ENCODE measurements at regions not wholly inside any gene's neighbourhood (a gene's known extent, or its start where the extent isn't known, plus 50 kb on each side); places are given as distances from the start of the nearest gene placed in this dataset.

GRCh38 chr13:105074755-105075154 is 1460.7 kb downstream of the EFNB2 start:
- Histone ChIP-seq H3K27ac (no peak overlapping the region), H3K36me3 (no peaks in the 10 kb centered on the region), H3K4me1 (no peaks in the 10 kb centered on the region), H3K9me3 (no peaks in the 10 kb centered on the region), H3K4me3 (no peak overlapping the region), H3K27me3 (no peaks in the 10 kb centered on the region)
- TF ChIP-seq POLR2AphosphoS5 (IDR thresholded peaks at IDR 0.05; ENCODE audit: insufficient read depth in 1 of 2, low read depth in 1 of 2) (no peak), POLR2A (IDR thresholded peaks at IDR 0.05) (no peak), CTCF (IDR thresholded peaks at IDR 0.05) (no peak)
- intact Hi-C loops (cut with DNase I), result no loop called here
- DNase-seq (ENCODE audit: extremely low spot score in 2 of 2), result no peak

- Histone ChIP-seq H3K4me3 (no peak overlapping the region), H3K4me1 (no peaks in the 10 kb centered on the region), H3K27me3 (no peaks in the 10 kb centered on the region), H3K36me3 (no peaks in the 10 kb centered on the region), H3K9me3 (no peaks in the 10 kb centered on the region), H3K27ac (no peak overlapping the region)
- no peak for DNase-seq (ENCODE audit: extremely low spot score in 2 of 2)
- TF ChIP-seq CTCF (IDR thresholded peaks at IDR 0.05) (no peak), POLR2A (IDR thresholded peaks at IDR 0.05) (no peak), POLR2AphosphoS5 (IDR thresholded peaks at IDR 0.05; ENCODE audit: insufficient read depth in 1 of 2, low read depth in 1 of 2) (no peak)
- intact Hi-C loops (cut with DNase I), result no loop called here
Measured at GRCh38 chr13:105073041-105073440, 1462.4 kb downstream of the EFNB2 start.

GRCh38 chr13:105070452-105070851 is 1465.0 kb downstream of the EFNB2 start:
- no peaks in the 10 kb centered on the region for H3K36me3 ChIP-seq

GRCh38 chr13:105069106-105069505 is 1466.4 kb downstream of the EFNB2 start:
- no peaks in the 10 kb centered on the region for H3K36me3 ChIP-seq
- H3K27ac ChIP-seq, result no peak overlapping the region
- H3K4me3 ChIP-seq, result no peak overlapping the region
- no peaks in the 10 kb centered on the region for H3K4me1 ChIP-seq
- TF ChIP-seq POLR2AphosphoS5 (IDR thresholded peaks at IDR 0.05; ENCODE audit: insufficient read depth in 1 of 2, low read depth in 1 of 2) (no peak), POLR2A (IDR thresholded peaks at IDR 0.05) (no peak), CTCF (IDR thresholded peaks at IDR 0.05) (no peak)
- H3K9me3 ChIP-seq, result no peaks in the 10 kb centered on the region
- DNase-seq (ENCODE audit: extremely low spot score in 2 of 2), result no peak
- intact Hi-C loops (cut with DNase I), result no loop called here
- H3K27me3 ChIP-seq, result no peaks in the 10 kb centered on the region

More at GRCh38 chr13:105070452-105070851, 1465.0 kb downstream of the EFNB2 start:
- Histone ChIP-seq H3K4me1 (no peaks in the 10 kb centered on the region), H3K27me3 (no peaks in the 10 kb centered on the region), H3K9me3 (no peaks in the 10 kb centered on the region), H3K4me3 (no peak overlapping the region), H3K27ac (no peak overlapping the region)
- intact Hi-C loops (cut with DNase I), result no loop called here
- no peak for TF ChIP-seq CTCF (IDR thresholded peaks at IDR 0.05)
- DNase-seq (ENCODE audit: extremely low spot score in 2 of 2), result no peak

- H3K4me3 ChIP-seq, result no peak overlapping the region
- TF ChIP-seq POLR2AphosphoS5 (IDR thresholded peaks at IDR 0.05; ENCODE audit: insufficient read depth in 1 of 2, low read depth in 1 of 2), result no peak
- TF ChIP-seq CTCF (IDR thresholded peaks at IDR 0.05), result no peak
- no peak for TF ChIP-seq POLR2A (IDR thresholded peaks at IDR 0.05)
- no peak for DNase-seq (ENCODE audit: extremely low spot score in 2 of 2)
- no peaks in the 10 kb centered on the region for H3K9me3 ChIP-seq
- no peaks in the 10 kb centered on the region for H3K4me1 ChIP-seq
- intact Hi-C loops (cut with DNase I), result no loop called here
- H3K27me3 ChIP-seq, result no peaks in the 10 kb centered on the region
- H3K27ac ChIP-seq, result no peak overlapping the region
- no peaks in the 10 kb centered on the region for H3K36me3 ChIP-seq
Measured at GRCh38 chr13:105063676-105064075, 1471.8 kb downstream of the EFNB2 start.

Data from vagina (tissue), 2 donors.